SIG-M5 treated with dmso at 0.1 percent for 504 hours (cell line): ENCODE measurements at regions not wholly inside any gene's neighbourhood (a gene's known extent, or its start where the extent isn't known, plus 50 kb on each side); places are given as distances from the start of the nearest gene placed in this dataset.
"Not testable (repeated sequence)": the region's sequence is repeated elsewhere in the genome, so short reads cannot be mapped to it uniquely, and the experiment has no call there.

Source experiments
- DNase-seq: peaks from one replicate; lab custom pipeline; 2025; ENCODE audit not compliant: unreplicated experiment; lab: John Stamatoyannopoulos, UW

- no peak for DNase-seq
Measured at GRCh38 chr18:995629-996028, 91.0 kb downstream of the ADCYAP1 start.

GRCh38 chr18:997499-997898 is 92.8 kb downstream of the ADCYAP1 start:
- no peak for DNase-seq

- no peak for DNase-seq
Measured at GRCh38 chr18:998936-999335, 94.3 kb downstream of the ADCYAP1 start.

GRCh38 chr18:1002653-1003178 is 98.0 kb downstream of the ADCYAP1 start:
- no peak for DNase-seq

- DNase-seq: no peak
Measured at GRCh38 chr18:1003499-1003898, 98.8 kb downstream of the ADCYAP1 start.

GRCh38 chr18:1006304-1006703 is 101.6 kb downstream of the ADCYAP1 start:
- no peak for DNase-seq

- DNase-seq: no peak
Measured at GRCh38 chr18:1006965-1007364, 102.3 kb downstream of the ADCYAP1 start.

GRCh38 chr18:1011349-1011748 is 106.7 kb downstream of the ADCYAP1 start:
- DNase-seq: no peak

- no peak for DNase-seq
Measured at GRCh38 chr18:1012775-1013174, 108.1 kb downstream of the ADCYAP1 start.

- no peak for DNase-seq
Measured at GRCh38 chr18:1013951-1014350, 109.3 kb downstream of the ADCYAP1 start.

- DNase-seq: no peak
Measured at GRCh38 chr18:1014509-1014908, 109.8 kb downstream of the ADCYAP1 start.

- no peak for DNase-seq
Measured at GRCh38 chr18:1014951-1015624, 110.4 kb downstream of the ADCYAP1 start.

GRCh38 chr18:1015777-1016176 is 111.1 kb downstream of the ADCYAP1 start:
- DNase-seq: no peak

- DNase-seq: no peak
Measured at GRCh38 chr18:1017227-1018058, 112.8 kb downstream of the ADCYAP1 start.

GRCh38 chr18:1018181-1018681 is 113.6 kb downstream of the ADCYAP1 start:
- no peak for DNase-seq

- DNase-seq: no peak
Measured at GRCh38 chr18:1019191-1019590, 114.5 kb downstream of the ADCYAP1 start.

- DNase-seq: no peak
Measured at GRCh38 chr18:1020731-1021344, 116.2 kb downstream of the ADCYAP1 start.

- no peak for DNase-seq
Measured at GRCh38 chr18:1026930-1027329, 122.3 kb downstream of the ADCYAP1 start.

GRCh38 chr18:1033092-1033491 is 128.4 kb downstream of the ADCYAP1 start:
- DNase-seq: not testable (repeated sequence)

- DNase-seq: no peak
Measured at GRCh38 chr18:1034971-1035370, 130.3 kb downstream of the ADCYAP1 start.

- DNase-seq: no peak
Measured at GRCh38 chr18:1036926-1037325, 132.3 kb downstream of the ADCYAP1 start.

GRCh38 chr18:1037776-1038175 is 133.1 kb downstream of the ADCYAP1 start:
- DNase-seq: no peak
